ENCODE measurements at regions not wholly inside any gene's neighbourhood (a gene's known extent, or its start where the extent isn't known, plus 50 kb on each side); places are given as distances from the start of the nearest gene placed in this dataset.

GRCh38 chr14:101043891-101044290, 140.4 kb upstream of the RTL1 start:
- intact Hi-C loops (cut with micrococcal nuclease), result no loop called here

- intact Hi-C loops (cut with micrococcal nuclease), result no loop called here
These were observed 141.2 kb upstream of the RTL1 start for GRCh38 chr14:101044741-101045140.

GRCh38 chr14:101045511-101045910, 142.0 kb upstream of the RTL1 start:
- intact Hi-C loops (cut with micrococcal nuclease), result no loop called here

GRCh38 chr14:101046071-101046470, 142.5 kb upstream of the RTL1 start:
- intact Hi-C loops (cut with micrococcal nuclease), result no loop called here

- intact Hi-C loops (cut with micrococcal nuclease), result no loop called here
These were observed 143.8 kb upstream of the RTL1 start for GRCh38 chr14:101047326-101047725.

- intact Hi-C loops (cut with micrococcal nuclease), result no loop called here
These were observed 145.2 kb upstream of the RTL1 start for GRCh38 chr14:101048766-101049165.

GRCh38 chr14:101049511-101049910, 146.0 kb upstream of the RTL1 start:
- intact Hi-C loops (cut with micrococcal nuclease), result no loop called here

- intact Hi-C loops (cut with micrococcal nuclease), result no loop called here
These were observed 146.4 kb upstream of the RTL1 start for GRCh38 chr14:101049942-101050341.

GRCh38 chr14:101050901-101051490, 147.5 kb upstream of the RTL1 start:
- intact Hi-C loops (cut with micrococcal nuclease), result no loop called here

- intact Hi-C loops (cut with micrococcal nuclease), result no loop called here
These were observed 151.1 kb upstream of the RTL1 start for GRCh38 chr14:101054671-101055070.

GRCh38 chr14:101055106-101055662, 151.7 kb upstream of the RTL1 start:
- intact Hi-C loops (cut with micrococcal nuclease), result no loop called here

GRCh38 chr14:101055776-101056374, 152.4 kb upstream of the RTL1 start:
- intact Hi-C loops (cut with micrococcal nuclease), result no loop called here

GRCh38 chr14:101056446-101056845, 152.9 kb upstream of the RTL1 start:
- intact Hi-C loops (cut with micrococcal nuclease), result no loop called here

- intact Hi-C loops (cut with micrococcal nuclease), result no loop called here
These were observed 153.9 kb upstream of the RTL1 start for GRCh38 chr14:101057394-101057793.

- intact Hi-C loops (cut with micrococcal nuclease), result no loop called here
These were observed 155.0 kb upstream of the RTL1 start for GRCh38 chr14:101058571-101058970.

- intact Hi-C loops (cut with micrococcal nuclease), result no loop called here
These were observed 156.7 kb upstream of the RTL1 start for GRCh38 chr14:101060171-101060601.

GRCh38 chr14:101061411-101062064, 158.0 kb upstream of the RTL1 start:
- intact Hi-C loops (cut with micrococcal nuclease), result no loop called here

- intact Hi-C loops (cut with micrococcal nuclease), result no loop called here
These were observed 158.5 kb upstream of the RTL1 start for GRCh38 chr14:101062065-101062450.

- intact Hi-C loops (cut with micrococcal nuclease), result no loop called here
These were observed 159.1 kb upstream of the RTL1 start for GRCh38 chr14:101062601-101063000.

GRCh38 chr14:101063121-101063520, 159.6 kb upstream of the RTL1 start:
- intact Hi-C loops (cut with micrococcal nuclease), result no loop called here

GRCh38 chr14:101064121-101064661, 160.7 kb upstream of the RTL1 start:
- intact Hi-C loops (cut with micrococcal nuclease), result no loop called here

- intact Hi-C loops (cut with micrococcal nuclease), result no loop called here
These were observed 161.2 kb upstream of the RTL1 start for GRCh38 chr14:101064718-101065117.

Data from T-helper 1 cell treated with Interleukin-12 subunit alpha and Interleukin-12 subunit beta and Interleukin-4 antibody, amounts not matched to agents 30 ng/mL and 1 ng/mL, for 36 hours (primary cell).